ENCODE measurements at regions not wholly inside any gene's neighbourhood (a gene's known extent, or its start where the extent isn't known, plus 50 kb on each side); places are given as distances from the start of the nearest gene placed in this dataset.

DNA sequence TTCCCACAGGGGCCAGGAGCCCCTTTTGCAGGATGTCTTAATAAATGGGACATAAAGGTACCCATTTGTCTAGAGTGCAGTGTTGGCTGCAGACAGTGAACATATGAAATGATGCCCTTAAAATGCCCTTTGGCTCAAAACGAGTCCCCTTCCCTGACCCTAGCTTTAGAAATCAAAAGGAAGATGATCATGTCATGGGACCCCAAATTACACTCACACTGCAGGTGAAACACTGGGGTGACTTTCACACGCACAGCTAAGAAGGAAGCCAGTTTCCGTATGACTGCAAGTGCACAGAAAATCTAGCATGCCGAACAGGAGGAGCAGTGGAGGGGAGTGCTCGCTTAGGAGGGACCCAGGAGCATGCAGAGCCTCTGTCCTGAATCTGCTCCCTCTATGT, 154.5 kb upstream of the KLF14 start:
- TF ChIP-seq, protein P1, sequence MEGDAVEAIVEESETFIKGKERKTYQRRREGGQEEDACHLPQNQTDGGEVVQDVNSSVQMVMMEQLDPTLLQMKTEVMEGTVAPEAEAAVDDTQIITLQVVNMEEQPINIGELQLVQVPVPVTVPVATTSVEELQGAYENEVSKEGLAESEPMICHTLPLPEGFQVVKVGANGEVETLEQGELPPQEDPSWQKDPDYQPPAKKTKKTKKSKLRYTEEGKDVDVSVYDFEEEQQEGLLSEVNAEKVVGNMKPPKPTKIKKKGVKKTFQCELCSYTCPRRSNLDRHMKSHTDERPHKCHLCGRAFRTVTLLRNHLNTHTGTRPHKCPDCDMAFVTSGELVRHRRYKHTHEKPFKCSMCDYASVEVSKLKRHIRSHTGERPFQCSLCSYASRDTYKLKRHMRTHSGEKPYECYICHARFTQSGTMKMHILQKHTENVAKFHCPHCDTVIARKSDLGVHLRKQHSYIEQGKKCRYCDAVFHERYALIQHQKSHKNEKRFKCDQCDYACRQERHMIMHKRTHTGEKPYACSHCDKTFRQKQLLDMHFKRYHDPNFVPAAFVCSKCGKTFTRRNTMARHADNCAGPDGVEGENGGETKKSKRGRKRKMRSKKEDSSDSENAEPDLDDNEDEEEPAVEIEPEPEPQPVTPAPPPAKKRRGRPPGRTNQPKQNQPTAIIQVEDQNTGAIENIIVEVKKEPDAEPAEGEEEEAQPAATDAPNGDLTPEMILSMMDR (IDR thresholded peaks at IDR 0.05), result no peak
- no peak for TF ChIP-seq EP300 (IDR thresholded peaks at IDR 0.05)

Data from sigmoid colon (tissue), 4 donors.